Chondrocyte (in vitro differentiated cells): ENCODE measurements at regions not wholly inside any gene's neighbourhood (a gene's known extent, or its start where the extent isn't known, plus 50 kb on each side); places are given as distances from the start of the nearest gene placed in this dataset.
A peak's percentile ranks its signal among the peaks of the same experiment; 100 is the strongest.

Source experiments
- DNase-seq: peaks from one replicate; pipeline ENCODE4 v3.0.0; 2021; ENCODE audit warnings: mixed read lengths, low spot score
- H3K27ac Mint-ChIP-seq: one replicate; pipeline ENCODE4 v1.8.0; 2021; ENCODE audit warnings: mild to moderate bottlenecking, moderate library complexity, mixed read lengths; ENCODE audit not compliant: unreplicated experiment
- H3K27me3 Mint-ChIP-seq: 2 replicates; pipeline ENCODE4 v1.8.0; 2021; ENCODE audit warnings: low read depth, mixed read lengths
- H3K36me3 Mint-ChIP-seq: 2 replicates; pipeline ENCODE4 v1.8.0; 2021; ENCODE audit warnings: low read depth, mixed read lengths
- H3K4me1 Mint-ChIP-seq: 2 replicates; pipeline ENCODE4 v1.8.0; 2021; ENCODE audit warnings: low read depth, mild to moderate bottlenecking, mixed read lengths
- H3K4me3 Mint-ChIP-seq: one replicate; pipeline ENCODE4 v1.8.0; 2021; ENCODE audit warnings: mild to moderate bottlenecking, moderate library complexity, mixed read lengths; ENCODE audit not compliant: unreplicated experiment
- H3K9me3 Mint-ChIP-seq: 2 replicates; pipeline ENCODE4 v1.8.0; 2021; ENCODE audit warnings: low read depth, mixed read lengths
- TF ChIP-seq, protein P1 (sequence below): fragments of 200-600 bp; sonication (generic); IDR thresholded peaks from 2 replicates; pipeline ENCODE4 v1.5.0; 2021; ENCODE audit warnings: antibody characterized with exemption, mild to moderate bottlenecking, moderate library complexity

DNA sequence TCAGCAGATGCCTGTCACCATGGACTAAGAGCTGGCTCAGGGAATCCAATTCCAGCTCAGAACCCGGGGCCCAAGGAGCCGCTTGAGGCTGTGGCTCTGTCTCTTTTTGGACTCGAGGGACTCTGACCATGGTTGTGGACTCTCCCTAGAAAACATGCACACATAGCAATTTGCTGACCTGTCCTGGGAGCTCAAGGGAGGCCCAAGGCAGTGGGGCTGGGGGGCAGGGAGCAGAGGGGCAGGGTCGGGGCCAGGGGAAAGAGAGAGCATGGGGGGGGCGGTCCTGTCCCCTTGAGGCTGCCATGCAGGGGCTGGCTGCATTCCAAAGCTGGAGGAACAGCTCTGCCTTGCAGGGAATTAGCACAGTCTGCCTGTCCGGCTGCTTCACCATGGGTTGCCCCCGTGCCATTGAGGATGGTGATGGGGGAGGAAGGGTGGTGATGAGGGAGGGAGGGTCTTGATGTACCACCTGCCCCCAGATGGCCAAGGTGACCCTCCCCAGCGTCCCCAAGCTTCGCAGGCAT, 190.1 kb downstream of the GOLGA6L6 start:
- no peak overlapping the region for H3K27ac Mint-ChIP-seq
- DNase-seq = peak; percentile 100
- no peaks in the 10 kb centered on the region for H3K4me1 Mint-ChIP-seq
- H3K4me3 Mint-ChIP-seq = no peak overlapping the region
- H3K27me3 Mint-ChIP-seq = no peaks in the 10 kb centered on the region
- TF ChIP-seq, protein P1, sequence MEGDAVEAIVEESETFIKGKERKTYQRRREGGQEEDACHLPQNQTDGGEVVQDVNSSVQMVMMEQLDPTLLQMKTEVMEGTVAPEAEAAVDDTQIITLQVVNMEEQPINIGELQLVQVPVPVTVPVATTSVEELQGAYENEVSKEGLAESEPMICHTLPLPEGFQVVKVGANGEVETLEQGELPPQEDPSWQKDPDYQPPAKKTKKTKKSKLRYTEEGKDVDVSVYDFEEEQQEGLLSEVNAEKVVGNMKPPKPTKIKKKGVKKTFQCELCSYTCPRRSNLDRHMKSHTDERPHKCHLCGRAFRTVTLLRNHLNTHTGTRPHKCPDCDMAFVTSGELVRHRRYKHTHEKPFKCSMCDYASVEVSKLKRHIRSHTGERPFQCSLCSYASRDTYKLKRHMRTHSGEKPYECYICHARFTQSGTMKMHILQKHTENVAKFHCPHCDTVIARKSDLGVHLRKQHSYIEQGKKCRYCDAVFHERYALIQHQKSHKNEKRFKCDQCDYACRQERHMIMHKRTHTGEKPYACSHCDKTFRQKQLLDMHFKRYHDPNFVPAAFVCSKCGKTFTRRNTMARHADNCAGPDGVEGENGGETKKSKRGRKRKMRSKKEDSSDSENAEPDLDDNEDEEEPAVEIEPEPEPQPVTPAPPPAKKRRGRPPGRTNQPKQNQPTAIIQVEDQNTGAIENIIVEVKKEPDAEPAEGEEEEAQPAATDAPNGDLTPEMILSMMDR = no peak
- peaks cover 5% of the 10 kb centered on the region for H3K36me3 Mint-ChIP-seq
- H3K9me3 Mint-ChIP-seq = peaks cover 31% of the 10 kb centered on the region

DNA sequence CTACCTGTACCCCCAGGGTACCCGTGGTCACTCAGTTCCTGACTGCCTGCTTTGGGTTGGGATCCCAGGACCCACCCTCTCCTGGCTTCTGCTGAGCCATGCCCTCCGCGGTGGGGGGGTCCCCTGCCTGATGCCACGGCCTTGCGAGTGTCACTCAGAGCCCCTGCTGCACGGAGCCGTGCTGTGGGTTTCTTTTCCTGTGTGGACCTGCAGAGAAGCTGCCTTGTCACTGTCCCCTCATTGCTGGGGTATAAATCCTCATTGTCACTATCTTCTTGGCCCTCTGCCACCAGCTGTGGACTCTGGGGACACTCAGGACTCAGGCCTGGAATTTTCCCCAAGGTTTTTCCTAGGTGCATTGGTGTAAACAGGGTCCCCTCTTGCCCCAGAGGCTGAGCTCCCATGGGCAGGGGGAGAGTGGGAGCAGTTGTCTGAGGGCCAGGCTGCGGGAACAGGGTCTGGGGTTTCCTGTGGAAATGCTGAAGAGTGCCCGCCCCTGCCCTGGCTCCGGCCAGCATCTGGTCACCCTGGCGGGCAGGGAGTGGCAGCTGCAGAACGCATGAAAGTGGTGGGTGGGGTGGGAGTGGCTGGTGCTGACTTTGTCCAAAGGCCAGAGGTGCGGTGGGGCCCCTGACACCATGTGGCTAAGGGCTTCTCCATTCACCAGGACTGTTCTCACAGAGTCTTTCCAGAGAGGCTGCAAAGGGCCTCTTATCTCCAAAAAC, 191.7 kb downstream of the GOLGA6L6 start:
- Mint-ChIP-seq H3K36me3 (peaks cover 5% of the 10 kb centered on the region), H3K4me1 (no peaks in the 10 kb centered on the region), H3K27ac (no peak overlapping the region), H3K27me3 (no peaks in the 10 kb centered on the region), H3K9me3 (peaks cover 25% of the 10 kb centered on the region), H3K4me3 (no peak overlapping the region)
- TF ChIP-seq, protein P1 = no peak
- peak; percentile 99 for DNase-seq

- no peak overlapping the region for H3K27ac Mint-ChIP-seq
- peak; percentile 100 for DNase-seq
Observed at GRCh38 chr15:20348900-20349773, 192.5 kb downstream of the GOLGA6L6 start.

GRCh38 chr15:20348291-20348899, 193.2 kb downstream of the GOLGA6L6 start:
- Mint-ChIP-seq H3K9me3 (peaks cover 25% of the 10 kb centered on the region), H3K27ac (no peak overlapping the region), H3K36me3 (peaks cover 5% of the 10 kb centered on the region), H3K27me3 (no peaks in the 10 kb centered on the region), H3K4me3 (no peak overlapping the region), H3K4me1 (no peaks in the 10 kb centered on the region)
- no peak for DNase-seq
- TF ChIP-seq, protein P1 = no peak

More at GRCh38 chr15:20348900-20349773, 192.5 kb downstream of the GOLGA6L6 start:
- H3K27me3 Mint-ChIP-seq = no peaks in the 10 kb centered on the region
- peaks cover 5% of the 10 kb centered on the region for H3K36me3 Mint-ChIP-seq
- H3K4me1 Mint-ChIP-seq = no peaks in the 10 kb centered on the region
- peaks cover 25% of the 10 kb centered on the region for H3K9me3 Mint-ChIP-seq
- TF ChIP-seq, protein P1 = no peak
- no peak overlapping the region for H3K4me3 Mint-ChIP-seq
